ENCODE measurements at regions not wholly inside any gene's neighbourhood (a gene's known extent, or its start where the extent isn't known, plus 50 kb on each side); places are given as distances from the start of the nearest gene placed in this dataset.

- TF ChIP-seq POLR2A (IDR thresholded peaks at IDR 0.05) (no peak), CTCF (IDR thresholded peaks at IDR 0.05) (no peak), EP300 (IDR thresholded peaks at IDR 0.05) (no peak)
- 79 to 83% (median 82%) methylated on average over 9 of the region's 9 CpGs for WGBS, 3 donors
- DNase-seq = no peak
Measured at GRCh38 chr7:68334636-68335272, 1263.5 kb upstream of the AUTS2 start.

GRCh38 chr7:68336594-68336993 lies 1261.7 kb upstream of the AUTS2 start:
- no peaks in the 10 kb centered on the region for H3K4me1 ChIP-seq (ENCODE audit: insufficient read depth)
- DNase-seq = no peak
- no peaks in the 10 kb centered on the region for H3K27me3 ChIP-seq
- H3K4me3 ChIP-seq = no peak overlapping the region
- H3K36me3 ChIP-seq = no peaks in the 10 kb centered on the region
- H3K27ac ChIP-seq = no peak overlapping the region
- intact Hi-C loops (cut with DNase I) = no loop called here
- H3K9me3 ChIP-seq = no peaks in the 10 kb centered on the region
- no peak for TF ChIP-seq CTCF (IDR thresholded peaks at IDR 0.05)
- no peak for TF ChIP-seq EP300 (IDR thresholded peaks at IDR 0.05)
- no peak for TF ChIP-seq POLR2A (IDR thresholded peaks at IDR 0.05)
- 59 to 75% (median 63%) methylated on average over 8 of the region's 8 CpGs for WGBS, 3 donors

More at GRCh38 chr7:68334636-68335272, 1263.5 kb upstream of the AUTS2 start:
- Histone ChIP-seq H3K4me1 (ENCODE audit: insufficient read depth) (no peaks in the 10 kb centered on the region), H3K9me3 (peaks cover 0 to 10% of the 10 kb centered on the region in 2 donors), H3K27ac (no peak overlapping the region), H3K4me3 (no peak overlapping the region), H3K27me3 (no peaks in the 10 kb centered on the region), H3K36me3 (no peaks in the 10 kb centered on the region)
- intact Hi-C loops (cut with DNase I) = no loop called here

GRCh38 chr7:68348401-68348800 lies 1249.9 kb upstream of the AUTS2 start:
- intact Hi-C loops (cut with DNase I) = no loop called here
- Histone ChIP-seq H3K27me3 (no peaks in the 10 kb centered on the region), H3K36me3 (no peaks in the 10 kb centered on the region), H3K4me1 (ENCODE audit: insufficient read depth) (no peaks in the 10 kb centered on the region), H3K27ac (no peak overlapping the region), H3K9me3 (no peaks in the 10 kb centered on the region), H3K4me3 (no peak overlapping the region)
- WGBS, 3 donors = 88 to 90% (median 88%) methylated on average over 3 of the region's 3 CpGs
- no peak for DNase-seq
- TF ChIP-seq CTCF (IDR thresholded peaks at IDR 0.05) (no peak), POLR2A (IDR thresholded peaks at IDR 0.05) (no peak), EP300 (IDR thresholded peaks at IDR 0.05) (no peak)

- WGBS, 3 donors = 67 to 70% (median 70%) methylated on average over 7 of the region's 7 CpGs
- DNase-seq = no peak
- Histone ChIP-seq H3K9me3 (no peaks in the 10 kb centered on the region), H3K36me3 (no peaks in the 10 kb centered on the region), H3K27ac (no peak overlapping the region), H3K4me3 (no peak overlapping the region), H3K27me3 (no peaks in the 10 kb centered on the region), H3K4me1 (ENCODE audit: insufficient read depth) (no peaks in the 10 kb centered on the region)
- no peak for TF ChIP-seq CTCF (IDR thresholded peaks at IDR 0.05)
- no peak for TF ChIP-seq EP300 (IDR thresholded peaks at IDR 0.05)
- TF ChIP-seq POLR2A (IDR thresholded peaks at IDR 0.05) = no peak
- intact Hi-C loops (cut with DNase I) = no loop called here
Measured at GRCh38 chr7:68362745-68363518, 1235.3 kb upstream of the AUTS2 start.

Data from ovary (tissue), 7 donors.